SK-N-SH (cell line): ENCODE measurements at regions not wholly inside any gene's neighbourhood (a gene's known extent, or its start where the extent isn't known, plus 50 kb on each side); places are given as distances from the start of the nearest gene placed in this dataset.
"Not testable (repeated sequence)": the region's sequence is repeated elsewhere in the genome, so short reads cannot be mapped to it uniquely, and the experiment has no call there.

ENCODE experiments used
- CTCF ChIA-PET: fragments of 300-600, 350-600 bp; formaldehyde crosslinking; extraction: SDS; loops from one replicate; lab custom pipeline; 2021; lab: Yijun Ruan, JAX
- POLR2A ChIA-PET: fragments of 350-600 bp; sonication (Branson Sonifier 250); formaldehyde crosslinking; extraction: SDS; loops from one replicate; lab custom pipeline; 2020; ENCODE audit warnings: antibody characterized with exemption, inconsistent platforms; lab: Yijun Ruan, JAX
- DNase-seq: peaks from one replicate; pipeline ENCODE4 v3.0.0; 2012
- H2AFZ ChIP-seq: fragments of 200-600 bp; sonication (generic); 2 replicates; pipeline ENCODE4 v1.8.1; 2016; ENCODE audit warnings: antibody characterized with exemption, mild to moderate bottlenecking, low read depth
- H3F3A ChIP-seq: fragments of 200-600 bp; sonication (generic); replicated peaks from 2 replicates; pipeline ENCODE3; 2016; ENCODE audit warnings: antibody characterized with exemption, mild to moderate bottlenecking; ENCODE audit not compliant: insufficient read depth
- H3K27ac ChIP-seq, 2 experiments: fragments of 200-500 bp in 1 of 2; fragments of 200-600 bp in 1 of 2; sonication (Bioruptor generic) in 1 of 2; sonication (generic), shearing (Covaris generic) in 1 of 2; 2 replicates each; pipeline versions ENCODE4 v1.5.1 to v1.6.1; 2014 to 2016; ENCODE audit warnings: low read depth in 2 of 2, inconsistent platforms in 1 of 2, low read length in 1 of 2, mild to moderate bottlenecking in 1 of 2, mixed read lengths in 1 of 2
- H3K27me3 ChIP-seq: fragments of 200-600 bp; sonication (generic), shearing (Covaris generic); 2 replicates; pipeline ENCODE4 v1.6.1; 2016; ENCODE audit warnings: mixed run types; ENCODE audit not compliant: insufficient read depth
- H3K36me3 ChIP-seq, 2 experiments: fragments of 200-500 bp in 1 of 2; fragments of 200-600 bp in 1 of 2; sonication (Bioruptor generic) in 1 of 2; sonication (generic) in 1 of 2; replicated peaks in 1 of 2; 2 replicates each; pipeline versions ENCODE3 to v1.5.1; 2014 to 2016; ENCODE audit warnings: low read length in 1 of 2, mild to moderate bottlenecking in 1 of 2; ENCODE audit not compliant: insufficient read depth in 2 of 2, control insufficient read depth in 1 of 2
- H3K4me1 ChIP-seq, 2 experiments: fragments of 200-500 bp in 1 of 2; fragments of 200-600 bp in 1 of 2; sonication (Bioruptor generic) in 1 of 2; sonication (generic), shearing (Covaris generic) in 1 of 2; 2 replicates each; pipeline versions ENCODE4 v1.5.1 to v1.6.1; 2014 to 2016; ENCODE audit warnings: low read depth in 1 of 2, low read length in 1 of 2, mixed run types in 1 of 2; ENCODE audit not compliant: insufficient read depth in 2 of 2, control insufficient read depth in 1 of 2
- H3K4me2 ChIP-seq: fragments of 200-600 bp; sonication (generic), shearing (Covaris generic); 2 replicates; pipeline ENCODE4 v1.6.1; 2017; ENCODE audit warnings: mixed run types
- H3K4me3 ChIP-seq, 2 experiments: fragments of 200-500 bp in 1 of 2; fragments of 200-600 bp in 1 of 2; sonication (Bioruptor generic) in 1 of 2; sonication (generic), shearing (Covaris generic) in 1 of 2; 2 replicates each; pipeline versions ENCODE4 v1.5.1 to v1.8.1; 2014 to 2016; ENCODE audit warnings: low read depth in 2 of 2, inconsistent platforms in 1 of 2, low read length in 1 of 2, mild to moderate bottlenecking in 1 of 2, mixed read lengths in 1 of 2, moderate library complexity in 1 of 2
- H3K79me2 ChIP-seq: fragments of 200-600 bp; sonication (generic); 2 replicates; pipeline ENCODE4 v1.8.1; 2017; ENCODE audit warnings: mild to moderate bottlenecking; ENCODE audit not compliant: insufficient read depth
- H3K9ac ChIP-seq: fragments of 200-600 bp; sonication (generic); 2 replicates; pipeline ENCODE4 v1.6.1; 2017; ENCODE audit warnings: mixed run types
- H3K9me2 ChIP-seq: fragments of 200-600 bp; sonication (generic); 2 replicates; pipeline ENCODE4 v1.6.1; 2017; ENCODE audit warnings: mixed run types
- H3K9me3 ChIP-seq: fragments of 200-600 bp; sonication (generic); 2 replicates; pipeline ENCODE4 v1.6.1; 2017; ENCODE audit warnings: mixed run types, mild to moderate bottlenecking, moderate library complexity
- H4K20me1 ChIP-seq: fragments of 200-600 bp; sonication (generic); 2 replicates; pipeline ENCODE4 v1.6.1; 2017; ENCODE audit warnings: mild to moderate bottlenecking, mixed run types; ENCODE audit not compliant: insufficient read depth
- CTCF ChIP-seq: fragments of 200-600 bp; sonication (generic); IDR thresholded peaks from 2 replicates; pipeline ENCODE4 v1.6.1; 2017; ENCODE audit warnings: antibody characterized with exemption, mild to moderate bottlenecking, moderate library complexity
- ELF1 ChIP-seq: IDR thresholded peaks from 2 replicates; pipeline ENCODE4 v1.4.0; 2012
- EZH2phosphoT487 ChIP-seq: fragments of 200-600 bp; sonication (generic); IDR thresholded peaks from 2 replicates; pipeline ENCODE4 v1.6.1; 2017; ENCODE audit warnings: low read depth, mixed run types, mild to moderate bottlenecking, antibody characterized with exemption, moderate library complexity, borderline replicate concordance
- FOXM1 ChIP-seq: IDR thresholded peaks from 2 replicates; pipeline ENCODE4 v1.4.0; 2012; ENCODE audit warnings: low read depth, mild to moderate bottlenecking
- GATA2 ChIP-seq: sonication (generic); formaldehyde crosslinking; IDR thresholded peaks from 2 replicates; pipeline ENCODE4 v1.5.0; 2020; ENCODE audit warnings: mild to moderate bottlenecking, missing genetic modification reagents
- IRF3 ChIP-seq: fragments of 150-350 bp; IDR thresholded peaks from 2 replicates; pipeline ENCODE4 v1.6.1; 2016; ENCODE audit warnings: mild to moderate bottlenecking, low read depth, low read length
- JUND ChIP-seq: IDR thresholded peaks from 2 replicates; pipeline ENCODE4 v1.4.0; 2012
- MEF2A ChIP-seq: IDR thresholded peaks from 2 replicates; pipeline ENCODE4 v1.4.0; 2012; ENCODE audit warnings: low read depth, borderline replicate concordance
- MXI1 ChIP-seq: IDR thresholded peaks from 2 replicates; pipeline ENCODE4 v1.6.1; 2012; ENCODE audit warnings: mild to moderate bottlenecking, low read depth, low read length, improper control_type of control experiment
- NFIC ChIP-seq: IDR thresholded peaks from 2 replicates; pipeline ENCODE4 v1.4.0; 2012; ENCODE audit warnings: borderline replicate concordance
- POLR2AphosphoS5 ChIP-seq: IDR thresholded peaks from 2 replicates; pipeline ENCODE4 v1.6.1; 2012; ENCODE audit warnings: low read depth, low read length
- RAD21 ChIP-seq: IDR thresholded peaks from 2 replicates; pipeline ENCODE4 v1.6.1; 2012; ENCODE audit warnings: mild to moderate bottlenecking, low read length
- RFX5 ChIP-seq: IDR thresholded peaks from 2 replicates; pipeline ENCODE4 v1.6.1; 2012; ENCODE audit warnings: mild to moderate bottlenecking, improper control_type of control experiment, low read length
- TCF12 ChIP-seq: IDR thresholded peaks from 2 replicates; pipeline ENCODE4 v1.4.0; 2012
- WGBS: methylation state at CpG from one replicate; pipeline ENCODE4 v1.1.6; 2017; ENCODE audit warnings: low lambda C conversion rate; 5-methylcytosine and 5-hydroxymethylcytosine counted together
- TF ChIP-seq, protein P1 (sequence below): IDR thresholded peaks from 2 replicates; pipeline ENCODE4 v1.4.0; 2012; ENCODE audit warnings: low read depth, borderline replicate concordance

DNA sequence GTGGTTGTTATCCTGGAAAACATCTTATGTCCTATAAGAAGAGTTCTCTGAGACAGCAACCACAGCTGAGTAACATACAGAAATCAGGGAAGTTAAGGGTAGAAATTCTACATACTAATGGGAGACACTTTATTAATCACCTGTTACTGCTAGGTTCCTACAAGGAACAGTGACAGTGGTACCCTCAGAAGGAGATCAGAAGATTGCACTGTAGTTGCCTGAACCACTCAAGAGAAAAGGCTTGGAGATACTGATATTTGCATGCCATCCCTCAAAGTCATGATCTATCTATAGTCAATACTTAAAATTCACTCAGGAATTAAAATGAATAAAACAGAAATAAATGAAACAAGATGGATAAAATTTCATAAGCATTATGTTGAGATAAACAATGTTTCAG is 136.0 kb downstream of the LMLN start:
- no peaks in the 10 kb centered on the region for H3K4me1 ChIP-seq
- H3K4me2 ChIP-seq, result no peak overlapping the region
- no peak for DNase-seq
- H3F3A ChIP-seq, result no peaks in the 10 kb centered on the region
- CTCF ChIA-PET, result no interaction called here
- TF ChIP-seq RAD21 (no peak), FOXM1 (no peak), TCF12 (no peak), MEF2A (no peak), IRF3 (no peak), CTCF (no peak), JUND (no peak)
- TF ChIP-seq, protein P1, sequence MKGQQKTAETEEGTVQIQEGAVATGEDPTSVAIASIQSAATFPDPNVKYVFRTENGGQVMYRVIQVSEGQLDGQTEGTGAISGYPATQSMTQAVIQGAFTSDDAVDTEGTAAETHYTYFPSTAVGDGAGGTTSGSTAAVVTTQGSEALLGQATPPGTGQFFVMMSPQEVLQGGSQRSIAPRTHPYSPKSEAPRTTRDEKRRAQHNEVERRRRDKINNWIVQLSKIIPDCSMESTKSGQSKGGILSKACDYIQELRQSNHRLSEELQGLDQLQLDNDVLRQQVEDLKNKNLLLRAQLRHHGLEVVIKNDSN, result no peak
- POLR2A ChIA-PET, result no interaction called here
- H3K27me3 ChIP-seq, result peaks cover 15% of the 10 kb centered on the region; the same call in 1 of the 2 replicates
- no peak overlapping the region for H2AFZ ChIP-seq
- no peak overlapping the region for H3K27ac ChIP-seq
- no peaks in the 10 kb centered on the region for H3K9me2 ChIP-seq
- no peak overlapping the region for H3K4me3 ChIP-seq
- H3K79me2 ChIP-seq, result no peaks in the 10 kb centered on the region
- H3K9ac ChIP-seq, result no peak overlapping the region
- no peaks in the 10 kb centered on the region for H3K36me3 ChIP-seq
- no peaks in the 10 kb centered on the region for H3K9me3 ChIP-seq
- no peaks in the 10 kb centered on the region for H4K20me1 ChIP-seq

GRCh38 chr3:198097048-198097447 is 137.0 kb downstream of the LMLN start:
- no peak overlapping the region for H2AFZ ChIP-seq
- H3K9me3 ChIP-seq, result no peaks in the 10 kb centered on the region
- H3K79me2 ChIP-seq, result no peaks in the 10 kb centered on the region
- H3K27ac ChIP-seq, result no peak overlapping the region
- no peaks in the 10 kb centered on the region for H3K4me1 ChIP-seq
- no peaks in the 10 kb centered on the region for H3K36me3 ChIP-seq
- WGBS, result 16% methylated on average over 7 of the region's 7 CpGs
- no peak for DNase-seq
- no peaks in the 10 kb centered on the region for H4K20me1 ChIP-seq
- H3K27me3 ChIP-seq, result peaks cover 15% of the 10 kb centered on the region; the same call in 1 of the 2 replicates
- H3K4me2 ChIP-seq, result no peak overlapping the region
- no peak overlapping the region for H3K9ac ChIP-seq
- TF ChIP-seq GATA2 (CRISPR knock-in tag) (no peak), POLR2AphosphoS5 (no peak), ELF1 (no peak), FOXM1 (no peak), MEF2A (no peak), RFX5 (no peak), MXI1 (no peak), EZH2phosphoT487 (no peak), IRF3 (no peak), JUND (no peak), NFIC (no peak)
- ChIA-PET CTCF (no interaction called here), POLR2A (no interaction called here)
- H3K4me3 ChIP-seq, result no peak overlapping the region
- no peaks in the 10 kb centered on the region for H3K9me2 ChIP-seq
- no peaks in the 10 kb centered on the region for H3F3A ChIP-seq

- H3K9me3 ChIP-seq, H3K4me1 ChIP-seq, H4K20me1 ChIP-seq, H2AFZ ChIP-seq, H3K9me2 ChIP-seq, POLR2A ChIA-PET, H3K4me3 ChIP-seq, H3K27ac ChIP-seq, H3F3A ChIP-seq, H3K27me3 ChIP-seq, DNase-seq, H3K4me2 ChIP-seq, CTCF ChIA-PET, H3K36me3 ChIP-seq, H3K79me2 ChIP-seq, H3K9ac ChIP-seq: not testable (repeated sequence)
- 50% methylated on average over 9 of the region's 9 CpGs for WGBS
These were observed 138.7 kb downstream of the LMLN start for GRCh38 chr3:198098661-198099081.
